GM18498 (cell line): ENCODE measurements at regions not wholly inside any gene's neighbourhood (a gene's known extent, or its start where the extent isn't known, plus 50 kb on each side); places are given as distances from the start of the nearest gene placed in this dataset.
"Not testable (repeated sequence)": the region's sequence is repeated elsewhere in the genome, so short reads cannot be mapped to it uniquely, and the experiment has no call there.

Experiments used
- ATAC-seq: cut with Tn5 transposase; IDR thresholded peaks from one replicate; pipeline ENCODE4 v1.9.1; 2021; ENCODE audit warnings: mild to moderate bottlenecking, moderate library complexity; ENCODE audit not compliant: unreplicated experiment

DNA sequence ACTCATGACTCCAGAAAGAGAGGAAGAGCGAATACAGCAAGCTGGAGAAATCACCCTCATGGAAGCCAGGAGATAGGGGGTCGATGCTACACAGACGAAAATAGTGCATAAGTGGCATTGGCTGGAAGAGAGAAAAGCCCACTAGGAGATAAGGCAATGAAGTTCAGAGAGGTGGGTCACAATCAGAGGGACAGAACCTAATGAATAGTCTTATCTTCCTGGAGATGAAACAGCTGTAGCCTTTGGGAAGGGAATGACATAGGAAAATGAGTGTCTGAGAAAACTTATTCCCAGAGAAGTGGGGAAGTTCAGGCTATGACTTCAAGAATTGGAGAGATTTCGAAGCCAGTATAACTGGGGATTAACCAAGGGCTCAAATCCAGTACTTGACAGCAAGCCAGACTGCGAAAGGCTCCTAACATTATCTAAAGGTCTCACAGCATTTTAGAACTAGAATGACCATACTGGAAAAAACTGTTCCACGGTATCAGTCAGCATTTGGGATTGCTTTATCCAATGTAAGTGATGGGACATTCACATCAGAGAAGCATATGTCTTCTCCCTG is 211.1 kb downstream of the ZNF365 start:
- ATAC-seq, result no peak

DNA sequence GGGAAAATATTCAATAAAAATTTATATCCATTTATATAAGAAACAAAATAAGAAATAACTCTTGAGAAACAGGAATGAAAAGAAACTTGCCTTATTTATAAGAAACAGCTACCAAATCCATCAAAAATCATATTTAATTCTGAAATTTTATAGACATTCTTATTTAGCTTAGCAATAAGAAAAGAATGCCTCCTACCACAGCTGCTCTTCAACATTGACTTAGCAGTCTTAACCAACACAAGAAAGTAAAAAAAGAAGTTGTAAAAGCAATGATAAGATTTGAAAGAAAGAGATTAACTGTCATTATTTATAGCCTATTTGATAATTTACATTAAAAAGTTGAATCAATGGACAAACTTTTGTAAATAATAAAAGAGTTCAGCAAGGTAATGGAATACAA is 212.8 kb downstream of the ZNF365 start:
- ATAC-seq, result no peak

DNA sequence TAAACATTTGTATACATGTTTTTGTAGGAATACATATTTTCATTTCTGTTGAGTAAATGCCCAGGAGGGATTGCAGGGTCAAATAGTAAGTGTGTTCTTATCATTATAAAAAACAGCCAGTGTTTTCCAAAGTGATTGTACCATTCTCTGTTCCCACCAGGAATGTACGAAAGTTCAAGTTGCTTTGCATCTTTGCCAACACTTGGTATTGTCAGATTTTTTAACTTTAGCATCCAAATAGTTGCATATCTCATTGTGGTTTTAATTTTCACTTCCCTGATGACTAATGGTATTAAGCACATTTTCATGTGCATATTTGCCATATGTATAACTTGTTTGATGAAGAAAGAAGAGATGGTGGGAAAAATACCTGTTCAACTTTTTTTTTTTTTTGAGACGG is 213.9 kb downstream of the ZNF365 start:
- no peak for ATAC-seq

DNA sequence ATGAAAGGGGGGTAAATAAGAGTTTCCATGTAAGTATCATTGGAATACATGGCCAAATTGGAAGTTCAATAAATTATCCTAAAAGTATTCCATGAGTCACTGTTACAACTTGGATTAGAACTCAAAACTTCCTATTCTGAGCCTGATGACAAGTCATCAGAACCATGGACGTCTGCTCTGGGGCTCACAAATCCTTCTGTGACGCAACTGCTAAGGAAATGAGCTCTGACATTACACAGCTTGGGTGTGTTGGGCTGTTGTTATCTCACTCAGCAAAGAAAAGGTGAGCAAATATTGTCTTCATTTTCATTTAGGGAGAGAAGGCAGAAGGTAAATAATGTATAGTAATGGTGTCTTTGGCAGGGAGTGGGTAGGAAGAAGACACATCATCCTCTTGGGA is 214.8 kb upstream of the ADO start:
- ATAC-seq, result no peak

DNA sequence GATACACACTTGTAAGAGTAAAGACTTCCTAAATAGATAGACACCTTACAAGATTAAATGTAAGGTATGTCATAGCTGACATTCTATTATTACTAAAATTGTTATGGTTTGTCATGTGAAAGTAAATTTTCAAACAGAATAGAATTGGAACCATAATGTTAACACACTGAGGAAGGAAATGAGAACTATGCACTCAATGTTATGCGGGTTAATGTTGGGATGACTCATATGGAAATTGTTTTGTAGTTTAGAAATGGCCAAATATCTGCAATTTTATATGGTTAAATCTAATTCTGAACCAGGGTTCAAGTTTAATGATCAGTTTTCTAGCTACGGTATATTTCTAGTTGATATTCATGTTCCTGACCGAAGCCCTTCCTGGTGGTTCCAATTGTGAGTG is 214.2 kb upstream of the ADO start:
- no peak for ATAC-seq

DNA sequence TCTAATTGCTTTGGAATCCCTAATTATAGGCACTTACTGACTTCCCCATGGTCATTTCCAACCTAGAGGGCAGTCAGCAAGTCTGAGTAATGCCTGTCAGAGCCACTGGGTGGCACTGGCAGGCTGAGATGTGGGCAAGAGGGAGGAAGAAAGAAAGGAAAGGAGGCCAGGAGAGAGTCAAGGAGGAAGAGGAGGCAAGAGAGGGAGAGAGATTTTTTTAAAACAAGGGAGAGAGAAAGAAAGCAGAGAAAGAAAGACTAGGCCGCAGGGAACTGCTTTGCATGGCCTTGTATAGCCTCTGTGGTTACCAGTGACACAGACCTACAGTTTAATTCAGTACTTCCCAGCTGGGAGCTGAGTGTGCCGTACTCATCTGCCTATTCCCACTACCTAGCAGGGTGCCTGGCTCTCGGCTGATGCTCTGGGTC is 210.4 kb upstream of the ADO start:
- peak; percentile 76 for ATAC-seq

DNA sequence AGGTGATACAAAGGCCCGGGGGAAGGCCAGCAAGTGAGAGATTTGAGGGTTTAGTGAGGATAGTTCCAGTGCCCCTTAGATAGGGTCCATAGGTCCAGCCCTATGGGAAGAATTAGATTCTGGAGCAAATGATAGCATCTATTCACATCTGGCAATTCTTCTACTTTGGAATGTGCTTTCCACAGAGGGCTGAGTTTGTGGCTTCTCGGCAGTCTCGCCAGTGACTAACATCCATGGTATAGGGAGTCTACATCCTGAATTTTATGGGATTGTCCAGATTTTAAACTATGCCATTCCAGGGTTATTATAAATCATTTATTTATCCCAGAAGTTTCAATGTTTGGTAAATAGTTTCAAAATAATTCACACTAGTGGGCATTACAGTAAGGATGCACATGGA is 207.3 kb upstream of the ADO start:
- no peak for ATAC-seq

DNA sequence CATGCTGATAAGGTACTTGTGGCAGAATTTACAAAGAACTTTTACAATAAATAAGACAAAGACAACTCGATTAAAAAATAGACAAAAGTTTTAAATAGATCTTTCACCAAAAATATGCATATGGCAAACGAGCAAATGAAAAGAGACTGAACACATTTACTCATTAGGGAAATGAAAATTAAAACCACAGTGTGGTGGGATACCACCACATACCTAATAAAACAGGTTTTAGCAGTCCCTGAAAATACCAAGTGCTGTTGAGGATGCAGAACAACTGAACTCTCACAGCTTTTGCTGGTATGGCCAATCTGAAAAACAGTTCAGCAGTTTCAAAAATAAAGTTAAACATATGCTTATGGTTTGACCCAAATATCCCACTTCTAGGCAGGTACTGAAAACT is 205.4 kb upstream of the ADO start:
- no peak for ATAC-seq

DNA sequence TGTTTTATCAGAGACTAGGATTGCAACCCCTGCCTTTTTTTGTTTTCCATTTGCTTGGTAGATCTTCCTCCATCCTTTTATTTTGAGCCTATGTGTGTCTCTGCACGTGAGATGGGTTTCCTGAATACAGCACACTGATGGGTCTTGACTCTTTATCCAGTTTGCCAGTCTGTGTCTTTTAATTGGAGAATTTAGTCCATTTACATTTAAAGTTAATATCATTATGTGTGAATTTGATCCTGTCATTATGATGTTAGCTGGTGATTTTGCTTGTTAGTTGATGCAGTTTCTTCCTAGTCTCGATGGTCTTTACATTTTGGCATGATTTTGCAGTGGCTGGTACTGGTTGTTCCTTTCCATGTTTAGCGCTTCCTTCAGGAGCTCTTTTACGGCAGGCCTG is 198.0 kb upstream of the ADO start:
- not testable (repeated sequence) for ATAC-seq

DNA sequence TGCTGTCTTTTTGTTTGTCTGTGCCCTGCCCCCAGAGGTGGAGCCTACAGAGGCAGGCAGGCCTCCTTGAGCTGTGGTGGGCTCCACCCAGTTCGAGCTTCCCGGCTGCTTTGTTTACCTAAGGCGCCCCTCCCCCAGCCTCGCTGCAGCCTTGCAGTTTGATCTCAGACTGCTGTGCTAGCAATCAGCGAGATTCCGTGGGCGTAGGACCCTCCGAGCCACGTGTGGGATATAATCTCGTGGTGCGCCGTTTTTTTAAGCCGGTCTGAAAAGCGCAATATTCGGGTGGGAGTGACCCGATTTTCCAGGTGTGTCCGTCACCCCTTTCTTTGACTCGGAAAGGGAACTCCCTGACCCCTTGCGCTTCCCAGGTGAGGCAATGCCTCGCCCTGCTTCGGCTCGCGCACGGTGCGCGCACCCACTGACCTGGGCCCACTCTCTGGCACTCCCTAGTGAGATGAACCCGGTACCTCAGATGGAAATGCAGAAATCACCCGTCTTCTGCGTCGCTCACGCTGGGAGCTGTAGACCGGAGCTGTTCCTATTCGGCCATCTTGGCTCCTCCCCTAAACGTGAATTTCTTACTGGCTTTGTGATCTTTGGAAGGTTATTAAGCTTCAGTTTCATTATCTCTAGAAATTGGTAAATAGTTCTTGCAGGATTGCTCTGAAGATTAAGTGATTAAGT is 196.2 kb upstream of the ADO start:
- ATAC-seq, result not testable (repeated sequence)

DNA sequence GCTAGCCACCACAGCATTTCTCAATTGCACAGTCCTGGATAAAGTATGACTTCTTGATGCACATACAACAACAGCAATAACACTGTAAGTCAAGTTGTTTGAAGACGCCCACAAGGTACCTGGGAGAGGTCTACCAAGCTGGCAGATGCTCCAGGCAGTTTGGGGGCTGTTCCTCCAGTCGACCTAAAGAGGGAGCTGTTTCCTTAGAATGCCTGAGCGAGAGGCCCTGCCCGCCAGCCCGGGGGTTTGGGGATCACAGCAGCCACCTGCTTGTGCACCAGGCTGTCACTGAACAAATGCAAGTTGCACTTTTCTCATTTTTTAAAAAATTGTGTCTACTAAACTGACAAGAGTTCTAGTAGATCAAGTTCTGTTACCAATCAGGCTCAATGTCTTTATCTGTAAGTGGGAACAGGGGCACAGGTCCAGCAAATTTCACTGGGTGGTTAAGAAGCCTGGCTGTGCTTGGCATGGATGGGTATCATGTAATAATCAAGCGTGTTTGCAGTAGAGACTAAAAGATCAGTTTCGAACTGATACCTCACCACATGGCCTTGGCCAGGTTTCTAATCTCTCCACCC is 193.8 kb upstream of the ADO start:
- ATAC-seq, result peak; percentile 87

DNA sequence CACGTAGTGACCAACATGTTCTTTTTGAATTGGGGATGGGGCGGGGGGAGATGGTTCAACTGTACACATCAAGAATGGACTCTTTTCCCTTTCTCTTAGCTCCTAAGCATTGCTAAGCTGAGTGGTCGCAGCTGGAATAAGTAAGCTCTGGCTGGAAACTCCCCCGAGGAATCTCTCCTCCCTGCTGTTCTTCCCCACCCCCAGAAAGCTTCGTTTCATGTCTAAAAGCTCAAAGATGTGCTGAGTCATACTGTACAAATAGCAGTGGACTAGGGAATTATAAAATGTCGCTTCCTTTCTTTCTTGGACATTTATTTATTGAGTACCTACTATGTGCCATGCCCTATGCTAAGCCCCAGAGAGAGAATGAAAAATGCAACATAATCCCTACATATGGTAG is 191.1 kb upstream of the ADO start:
- no peak for ATAC-seq

DNA sequence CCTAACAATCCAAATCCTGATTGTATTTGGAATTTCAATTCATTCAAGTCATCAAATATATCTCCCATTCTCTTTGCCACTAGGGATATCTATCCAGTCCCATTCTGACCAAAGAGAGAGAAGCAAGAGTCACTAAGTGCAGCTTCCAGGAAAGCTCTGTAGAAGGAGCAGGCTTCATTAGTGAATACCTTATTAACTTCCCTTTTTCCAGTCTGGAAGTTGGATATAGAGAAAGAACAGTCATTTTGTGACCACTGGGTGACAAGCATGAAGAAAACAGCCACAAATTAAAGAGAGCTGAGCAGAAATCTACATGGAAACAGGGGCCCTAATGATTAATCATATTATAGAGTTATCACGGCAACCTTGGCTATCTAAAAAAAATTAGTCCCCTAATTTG is 190.7 kb upstream of the ADO start:
- no peak for ATAC-seq

DNA sequence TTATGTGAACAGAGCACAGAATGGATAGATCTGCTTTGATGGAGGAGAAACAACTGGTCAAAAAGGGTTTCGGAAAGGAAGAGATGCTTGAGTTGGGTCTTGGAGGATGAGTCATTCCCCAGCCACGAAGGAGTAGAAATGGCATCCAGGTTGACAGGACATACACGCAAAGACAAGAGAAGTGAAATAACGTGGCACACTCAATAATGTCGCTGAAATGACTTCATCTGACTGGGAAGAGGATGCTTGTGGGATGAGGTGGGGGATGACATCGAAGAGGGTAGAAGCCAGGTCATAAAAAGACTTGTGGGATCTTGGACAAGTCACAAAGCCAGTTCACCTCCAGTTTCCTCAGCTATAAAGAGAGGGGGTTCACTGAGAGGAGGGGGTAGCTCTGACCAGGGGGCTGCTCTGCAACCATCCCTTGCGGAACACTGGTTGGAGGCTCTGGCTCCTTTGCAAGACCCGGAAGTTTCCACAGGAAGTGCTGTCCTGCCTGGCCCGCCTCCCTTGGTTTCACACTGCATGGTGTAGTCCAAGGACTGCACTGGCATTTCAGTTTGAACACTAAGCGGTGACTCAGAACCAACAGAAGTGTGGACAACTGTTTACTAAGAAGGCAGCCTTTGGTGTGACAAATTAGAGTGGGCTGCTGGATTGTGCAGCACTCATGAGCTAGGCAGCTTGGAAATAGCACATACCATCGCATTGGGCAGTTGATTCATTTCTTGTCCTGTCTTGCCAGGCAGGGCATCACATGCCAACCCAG is 189.9 kb upstream of the ADO start:
- peak; percentile 50 for ATAC-seq

DNA sequence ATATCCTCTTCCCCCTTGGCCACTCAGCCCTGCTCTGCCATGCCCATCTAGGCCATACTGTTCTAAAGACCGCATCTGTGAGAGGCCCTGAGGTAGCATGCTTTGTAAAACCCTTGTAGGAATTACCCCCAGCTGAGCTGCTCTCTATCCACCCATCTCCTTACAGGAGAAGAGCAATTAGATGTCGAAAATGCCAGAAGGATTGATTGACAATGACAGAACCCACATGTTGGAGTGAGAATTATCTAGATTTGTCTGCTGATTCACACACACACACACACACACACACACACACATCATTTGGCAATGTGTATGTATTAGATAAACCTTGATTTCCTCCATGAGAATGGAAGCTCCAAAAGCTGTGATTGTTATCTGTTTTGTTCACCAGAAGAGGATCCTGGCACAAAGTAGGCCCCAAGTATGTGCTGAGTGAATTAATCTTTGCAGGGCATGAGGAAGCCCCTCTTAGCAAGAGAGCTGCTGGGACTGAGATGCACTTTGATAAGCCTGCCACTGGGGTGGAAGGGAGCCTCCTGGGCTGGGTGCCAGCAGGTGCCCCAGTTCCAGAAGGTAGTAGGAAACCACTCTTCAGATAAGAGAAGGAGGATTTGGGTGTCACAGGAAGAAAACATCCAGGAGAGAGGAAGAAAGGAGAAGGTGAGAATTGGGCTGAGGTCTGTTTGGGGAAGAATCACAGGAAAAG is 187.5 kb upstream of the ADO start:
- ATAC-seq, result no peak

DNA sequence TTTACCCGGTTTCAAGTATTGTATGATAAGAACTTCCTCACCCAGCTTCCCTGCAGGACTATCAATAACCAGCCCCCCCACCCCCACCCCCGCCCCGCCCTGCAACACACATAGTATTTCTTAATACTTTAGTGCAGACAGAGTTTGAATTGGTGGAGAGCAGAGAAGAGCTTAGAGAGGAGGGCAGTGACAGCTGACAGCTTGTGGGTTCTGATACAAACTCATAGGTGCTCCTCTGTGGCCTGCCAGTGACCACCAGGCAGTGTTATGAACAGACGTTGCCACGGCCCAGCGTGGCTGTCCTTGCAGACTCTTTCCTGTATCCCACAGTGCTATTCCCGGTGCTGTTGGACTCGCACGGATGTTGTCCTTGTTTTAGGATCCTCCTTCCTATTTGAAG is 186.9 kb upstream of the ADO start:
- no peak for ATAC-seq

DNA sequence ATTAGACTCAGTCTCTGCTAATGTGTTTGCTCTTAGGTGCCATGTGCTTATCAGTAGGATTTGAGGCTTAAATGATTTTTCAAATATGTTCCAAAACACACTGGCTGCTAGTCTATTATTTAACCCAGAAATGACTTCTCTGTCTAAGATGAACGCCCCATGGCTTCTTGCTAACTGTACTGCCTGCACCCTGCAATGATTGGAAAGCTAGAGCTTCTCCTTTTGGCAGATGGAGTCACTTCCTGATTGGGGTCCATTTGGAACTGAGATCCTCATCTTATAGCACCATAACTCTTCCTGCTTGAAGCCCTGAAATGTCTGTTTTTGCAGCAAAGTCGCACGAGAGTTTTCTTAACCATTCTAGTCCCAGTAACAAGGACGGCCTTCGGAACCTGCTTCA is 186.5 kb upstream of the ADO start:
- ATAC-seq, result no peak

DNA sequence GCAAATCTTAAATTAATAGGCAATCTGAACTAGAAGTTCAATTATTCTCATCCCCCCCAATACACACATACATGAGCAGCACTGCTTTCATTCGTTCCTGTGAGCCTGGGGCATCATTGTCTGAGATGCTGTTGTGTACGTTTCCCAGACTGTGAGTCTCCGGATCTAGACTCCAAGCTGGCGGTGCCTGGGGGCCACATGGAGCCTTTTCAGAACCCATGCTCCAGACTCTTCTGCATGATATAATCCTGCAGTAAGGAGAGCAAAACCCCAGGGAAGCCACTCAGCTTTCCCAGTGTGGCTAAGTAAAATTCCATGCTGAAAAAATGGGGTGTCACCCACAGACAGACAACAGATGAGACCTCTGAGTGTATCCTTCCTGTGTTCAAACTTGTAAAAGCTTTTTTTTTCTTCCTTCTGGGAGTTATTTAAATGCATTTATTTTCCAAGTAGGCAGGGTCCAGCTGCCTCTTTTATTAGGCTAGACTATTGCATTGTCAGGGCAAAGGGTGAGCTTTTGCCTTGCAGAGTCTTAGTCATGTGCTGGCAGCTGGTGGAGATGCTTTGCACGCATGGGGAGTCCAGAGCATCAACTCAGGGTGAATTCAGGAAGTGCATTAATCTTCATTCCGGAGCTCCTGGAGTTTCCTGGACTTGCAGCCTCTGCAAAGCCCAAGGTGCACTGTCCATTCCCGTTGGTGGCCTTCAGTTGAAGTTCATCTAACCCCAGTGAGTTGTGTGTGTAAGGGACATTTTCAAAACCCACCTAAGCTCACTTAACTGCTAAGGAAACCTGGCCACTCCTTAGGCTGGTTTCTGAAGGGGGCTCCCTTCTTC is 185.7 kb upstream of the ADO start:
- ATAC-seq, result peak; percentile 44

DNA sequence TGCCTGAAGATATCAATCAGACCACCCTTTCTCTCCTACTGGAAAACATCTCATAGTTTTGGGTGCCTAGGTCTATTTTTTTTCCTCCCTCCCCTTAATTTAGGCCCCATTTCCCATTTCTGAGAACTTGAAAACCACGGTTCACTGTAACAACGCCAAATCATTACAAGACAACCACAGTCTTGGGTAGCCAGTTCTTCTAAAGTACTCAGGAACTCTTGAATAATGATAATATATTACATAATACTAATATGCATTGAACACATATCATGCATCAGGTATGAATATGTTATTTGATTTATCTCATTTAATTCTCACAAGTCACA is 185.1 kb upstream of the ADO start:
- ATAC-seq, result no peak

DNA sequence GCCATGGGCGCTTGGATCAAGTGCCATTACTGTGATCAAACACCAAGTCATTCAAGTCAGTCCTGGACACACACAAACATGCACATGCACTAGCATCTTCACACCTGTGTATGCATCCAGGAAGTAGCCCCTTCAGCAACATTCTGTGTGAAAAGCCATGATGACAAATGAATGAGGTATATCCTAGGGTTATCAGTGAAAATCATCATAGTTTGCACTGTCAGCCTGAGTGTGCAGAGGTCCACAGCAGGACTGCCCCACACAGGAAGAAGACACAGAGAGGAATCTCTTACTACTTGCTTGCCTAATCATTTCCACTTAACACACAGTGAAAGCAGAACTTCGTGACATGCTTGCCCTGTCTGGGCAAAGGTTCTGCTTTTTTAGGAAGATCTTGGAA is 184.0 kb upstream of the ADO start:
- no peak for ATAC-seq

DNA sequence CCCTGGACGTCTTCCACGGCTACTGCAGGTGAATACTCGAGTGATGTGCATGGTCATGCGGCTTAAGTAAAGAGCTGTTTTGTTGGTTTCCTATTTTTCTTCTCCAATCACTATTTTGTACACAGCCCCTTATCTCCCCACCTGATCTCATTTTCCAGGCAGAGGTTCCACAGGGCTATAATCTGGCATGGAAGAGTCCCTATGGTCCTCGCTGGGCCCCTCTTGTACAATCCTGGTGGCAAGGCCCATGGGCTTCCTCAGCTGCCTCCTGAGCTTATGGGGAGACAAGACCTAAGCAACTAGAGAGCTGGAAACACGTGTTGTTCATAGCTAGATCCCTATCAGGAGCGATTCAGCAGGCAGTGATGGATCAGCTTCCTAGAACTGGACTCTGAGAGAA is 181.3 kb upstream of the ADO start:
- no peak for ATAC-seq
